Fibroblast of mammary gland (primary cell): ENCODE measurements at regions not wholly inside any gene's neighbourhood (a gene's known extent, or its start where the extent isn't known, plus 50 kb on each side); places are given as distances from the start of the nearest gene placed in this dataset.

Experiments used
- DNase-seq: peaks from one replicate; pipeline ENCODE4 v3.0.0-alpha.2; 2010; ENCODE audit warnings: low read depth
- H3K4me3 ChIP-seq: 2 replicates; pipeline ENCODE4 v1.5.1; 2011; ENCODE audit warnings: low read depth, mild to moderate bottlenecking, low read length, moderate library complexity; ENCODE audit not compliant: control insufficient read depth
- TF ChIP-seq, protein P1 (sequence below): conservative IDR thresholded peaks from 2 replicates; pipeline ENCODE4 v1.5.1; 2011; ENCODE audit warnings: low read depth, low read length, inconsistent platforms; ENCODE audit not compliant: control insufficient read depth, insufficient read depth

DNA sequence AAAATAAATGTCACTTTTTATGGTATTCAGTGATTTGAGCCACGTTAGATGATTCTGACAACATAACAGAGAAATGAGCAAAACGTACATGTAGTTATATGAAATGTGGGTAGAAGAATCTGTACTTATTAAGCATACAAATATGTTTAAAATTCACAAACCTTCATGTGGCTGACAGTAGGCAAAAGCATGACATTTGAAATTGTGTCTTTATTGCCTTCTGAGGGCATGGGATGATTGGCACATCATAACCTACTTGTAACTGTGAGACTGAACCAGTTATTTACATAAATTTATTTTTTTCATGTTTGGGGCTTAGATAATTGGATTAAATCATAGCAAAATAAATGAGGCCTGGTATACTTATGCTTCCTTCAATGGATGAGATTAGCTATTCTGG is 202.2 kb downstream of the DNAJB9 start:
- TF ChIP-seq, protein P1, sequence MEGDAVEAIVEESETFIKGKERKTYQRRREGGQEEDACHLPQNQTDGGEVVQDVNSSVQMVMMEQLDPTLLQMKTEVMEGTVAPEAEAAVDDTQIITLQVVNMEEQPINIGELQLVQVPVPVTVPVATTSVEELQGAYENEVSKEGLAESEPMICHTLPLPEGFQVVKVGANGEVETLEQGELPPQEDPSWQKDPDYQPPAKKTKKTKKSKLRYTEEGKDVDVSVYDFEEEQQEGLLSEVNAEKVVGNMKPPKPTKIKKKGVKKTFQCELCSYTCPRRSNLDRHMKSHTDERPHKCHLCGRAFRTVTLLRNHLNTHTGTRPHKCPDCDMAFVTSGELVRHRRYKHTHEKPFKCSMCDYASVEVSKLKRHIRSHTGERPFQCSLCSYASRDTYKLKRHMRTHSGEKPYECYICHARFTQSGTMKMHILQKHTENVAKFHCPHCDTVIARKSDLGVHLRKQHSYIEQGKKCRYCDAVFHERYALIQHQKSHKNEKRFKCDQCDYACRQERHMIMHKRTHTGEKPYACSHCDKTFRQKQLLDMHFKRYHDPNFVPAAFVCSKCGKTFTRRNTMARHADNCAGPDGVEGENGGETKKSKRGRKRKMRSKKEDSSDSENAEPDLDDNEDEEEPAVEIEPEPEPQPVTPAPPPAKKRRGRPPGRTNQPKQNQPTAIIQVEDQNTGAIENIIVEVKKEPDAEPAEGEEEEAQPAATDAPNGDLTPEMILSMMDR: no peak
- H3K4me3 ChIP-seq: no peak overlapping the region
- DNase-seq: no peak

DNA sequence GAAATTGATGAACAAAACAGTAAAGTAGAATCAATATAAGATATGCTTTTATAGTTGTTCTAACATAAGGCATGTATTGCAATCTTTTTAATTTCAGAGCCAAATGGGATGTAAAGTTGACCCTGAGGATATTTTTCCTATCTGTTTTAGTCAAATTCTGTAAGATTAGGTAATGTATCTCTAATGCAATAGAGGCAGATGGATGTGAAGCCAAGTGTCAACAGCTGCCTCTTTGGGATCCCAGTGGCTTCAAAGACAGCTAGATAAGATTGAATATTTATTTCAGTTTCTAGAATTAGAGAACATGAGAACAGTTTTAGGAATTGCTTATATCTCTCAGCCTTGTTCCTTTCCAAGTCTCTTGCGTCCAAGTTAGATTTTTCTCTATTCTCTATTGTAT is 208.3 kb downstream of the DNAJB9 start:
- TF ChIP-seq, protein P1: no peak
- DNase-seq: no peak
- H3K4me3 ChIP-seq: no peak overlapping the region

DNA sequence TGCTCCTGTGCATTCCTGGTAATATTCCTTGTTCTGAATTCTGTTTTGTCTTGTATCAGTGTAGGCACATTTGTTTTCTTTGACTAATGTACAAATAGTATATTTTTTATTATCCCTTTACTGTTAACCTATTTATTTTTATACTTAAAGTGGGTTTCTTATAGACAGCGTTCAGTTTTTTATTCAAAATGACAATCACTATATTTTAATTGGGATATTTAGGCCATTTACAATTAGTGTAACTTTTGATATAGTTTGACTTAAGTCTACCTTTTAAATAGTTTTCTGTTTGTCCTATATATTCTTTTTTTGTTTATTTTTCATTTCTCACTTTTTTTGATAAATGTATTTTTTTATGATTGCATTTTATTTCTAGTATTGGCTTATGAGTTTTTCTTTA is 219.8 kb downstream of the DNAJB9 start:
- TF ChIP-seq, protein P1: no peak
- no peak for DNase-seq

DNA sequence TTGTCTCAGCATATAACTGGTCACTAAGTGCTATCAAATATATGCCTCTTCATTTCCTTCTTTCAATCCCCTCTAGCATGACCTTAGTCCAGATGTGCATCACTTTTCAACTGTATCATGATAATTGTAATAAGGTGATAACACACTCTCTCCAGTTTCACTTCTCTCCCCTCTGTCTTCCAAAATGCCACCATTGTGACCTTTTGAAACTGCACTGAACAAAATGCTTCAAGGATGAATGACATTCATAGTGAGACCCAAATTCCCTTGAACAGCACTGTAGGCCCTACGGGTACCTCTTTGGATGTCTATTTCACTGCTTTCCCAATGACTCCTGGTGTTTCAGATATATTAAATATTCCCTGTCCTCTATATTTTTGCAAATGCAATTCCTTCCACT is 224.8 kb downstream of the DNAJB9 start:
- no peak overlapping the region for H3K4me3 ChIP-seq
- TF ChIP-seq, protein P1: no peak
- DNase-seq: no peak

More for the DNA sequence above, 219.8 kb downstream of the DNAJB9 start:
- H3K4me3 ChIP-seq: no peak overlapping the region

DNA sequence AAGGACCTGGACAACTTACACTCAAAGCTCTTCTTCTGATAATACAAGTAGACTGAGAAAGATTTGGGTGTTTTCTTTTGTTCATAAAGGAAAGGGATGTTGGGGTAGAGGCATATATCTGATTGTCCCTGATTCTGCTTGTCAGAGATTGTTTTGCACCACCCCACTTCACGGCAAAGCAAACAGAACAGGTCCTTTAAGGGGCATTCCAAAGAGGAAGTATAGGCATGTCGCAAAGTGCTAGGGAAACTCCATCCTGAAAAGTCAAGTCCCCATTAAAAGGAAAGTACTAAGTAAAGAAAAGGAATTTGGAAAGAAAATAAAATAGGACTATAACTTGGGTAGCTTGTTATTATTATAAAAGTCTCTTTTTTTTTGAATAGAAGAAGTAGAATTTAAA is 233.0 kb downstream of the DNAJB9 start:
- DNase-seq: no peak
- TF ChIP-seq, protein P1: no peak
- no peak overlapping the region for H3K4me3 ChIP-seq

DNA sequence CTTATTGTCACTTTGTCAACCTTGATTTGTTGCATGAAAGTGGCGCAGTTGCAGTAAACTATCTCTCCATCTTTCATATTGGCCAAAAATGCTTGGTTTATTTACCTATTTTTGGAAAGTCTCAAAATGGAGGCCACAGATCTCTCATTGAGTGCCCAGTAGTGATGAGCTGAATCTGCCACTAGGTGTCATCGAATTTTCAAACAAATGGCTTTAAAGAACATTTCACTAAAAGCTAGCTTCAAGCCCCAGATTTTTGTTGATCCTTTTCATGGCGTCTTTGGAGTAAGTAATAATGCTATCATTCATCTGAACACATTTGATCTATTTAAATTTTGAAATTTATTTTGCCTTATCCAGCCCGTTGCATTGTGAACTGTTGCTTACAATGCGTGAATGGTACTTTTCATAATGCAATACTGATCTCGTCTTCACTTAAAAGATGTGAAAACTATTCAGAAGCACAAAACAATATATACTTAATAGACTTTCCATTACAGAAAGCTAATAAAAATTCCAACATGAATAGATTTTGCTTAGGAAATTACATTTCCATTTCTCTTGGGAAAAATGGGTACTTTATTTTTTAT is 236.2 kb downstream of the DNAJB9 start:
- peak; percentile 22 for DNase-seq
- H3K4me3 ChIP-seq: no peak overlapping the region
- TF ChIP-seq, protein P1: peak; percentile 46

DNA sequence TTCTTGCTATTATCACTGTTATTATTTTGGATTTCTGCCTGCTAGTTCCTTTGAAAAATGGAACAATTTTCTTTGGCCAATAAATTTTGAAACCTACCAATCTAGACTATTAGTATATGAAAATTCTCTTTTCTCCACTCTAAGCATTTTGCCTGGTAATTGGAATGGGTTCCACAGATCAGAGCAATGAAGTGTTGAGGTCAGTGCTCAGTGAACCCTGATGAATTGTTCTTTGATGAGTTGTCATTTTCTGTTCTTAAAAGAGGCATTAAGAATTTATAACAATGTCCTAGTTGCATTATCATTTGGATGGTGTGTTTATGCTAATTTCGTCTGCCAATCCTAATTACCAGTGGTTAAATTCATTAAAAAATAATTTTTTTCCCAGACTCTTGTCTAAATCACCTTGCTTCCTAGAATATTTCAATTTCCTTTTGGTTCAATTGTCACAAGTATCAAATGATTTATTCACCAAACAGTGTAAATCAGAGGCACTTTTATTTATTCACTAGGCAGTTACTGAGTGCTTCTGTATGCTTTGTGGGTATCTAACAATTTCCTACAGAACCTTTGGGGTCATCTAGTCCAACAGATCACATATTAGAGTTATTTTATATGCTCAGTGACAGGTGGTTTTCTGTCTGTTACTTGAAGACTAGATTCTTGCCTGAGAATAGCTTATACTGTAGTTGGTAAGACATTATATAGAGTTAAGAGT is 239.0 kb downstream of the DNAJB9 start:
- TF ChIP-seq, protein P1: no peak
- H3K4me3 ChIP-seq: no peak overlapping the region
- DNase-seq: no peak
